ENCODE measurements at regions not wholly inside any gene's neighbourhood (a gene's known extent, or its start where the extent isn't known, plus 50 kb on each side); places are given as distances from the start of the nearest gene placed in this dataset.

DNA sequence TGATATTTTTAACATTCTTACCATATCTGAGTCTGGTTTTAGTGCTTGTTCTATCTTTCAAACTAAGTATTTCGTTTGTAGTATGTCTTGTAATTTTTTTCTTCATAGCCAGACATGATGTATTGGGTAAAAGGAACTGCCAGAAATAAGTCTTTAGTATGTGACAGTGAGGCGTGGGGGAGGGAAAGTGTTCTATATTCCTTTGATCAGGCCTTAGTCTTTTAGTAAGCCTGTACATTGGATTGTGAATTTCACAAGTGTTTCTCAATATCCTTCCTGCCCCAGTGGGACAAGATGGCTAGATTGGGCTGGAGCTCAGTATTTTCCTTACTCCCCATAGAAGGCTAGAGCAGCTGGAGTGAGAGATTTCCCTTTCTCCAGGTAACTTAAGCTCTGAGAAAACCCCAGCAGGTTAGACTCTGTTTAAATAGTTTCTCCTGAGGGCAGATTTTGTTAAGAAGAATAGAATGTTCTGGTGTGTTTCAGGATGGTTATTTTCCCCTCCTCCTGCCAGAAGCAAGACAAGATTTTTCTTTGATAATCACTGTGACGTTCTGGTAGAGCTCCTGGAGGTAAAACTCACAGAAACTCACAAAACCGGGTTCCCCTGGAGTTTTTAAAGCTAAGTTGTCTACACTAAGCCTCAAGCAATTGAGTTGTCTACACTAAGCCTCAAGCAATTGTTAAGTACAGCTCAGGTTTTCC, 140.7 kb upstream of the ARPP21 start (continued):
- TF ChIP-seq, protein P1, sequence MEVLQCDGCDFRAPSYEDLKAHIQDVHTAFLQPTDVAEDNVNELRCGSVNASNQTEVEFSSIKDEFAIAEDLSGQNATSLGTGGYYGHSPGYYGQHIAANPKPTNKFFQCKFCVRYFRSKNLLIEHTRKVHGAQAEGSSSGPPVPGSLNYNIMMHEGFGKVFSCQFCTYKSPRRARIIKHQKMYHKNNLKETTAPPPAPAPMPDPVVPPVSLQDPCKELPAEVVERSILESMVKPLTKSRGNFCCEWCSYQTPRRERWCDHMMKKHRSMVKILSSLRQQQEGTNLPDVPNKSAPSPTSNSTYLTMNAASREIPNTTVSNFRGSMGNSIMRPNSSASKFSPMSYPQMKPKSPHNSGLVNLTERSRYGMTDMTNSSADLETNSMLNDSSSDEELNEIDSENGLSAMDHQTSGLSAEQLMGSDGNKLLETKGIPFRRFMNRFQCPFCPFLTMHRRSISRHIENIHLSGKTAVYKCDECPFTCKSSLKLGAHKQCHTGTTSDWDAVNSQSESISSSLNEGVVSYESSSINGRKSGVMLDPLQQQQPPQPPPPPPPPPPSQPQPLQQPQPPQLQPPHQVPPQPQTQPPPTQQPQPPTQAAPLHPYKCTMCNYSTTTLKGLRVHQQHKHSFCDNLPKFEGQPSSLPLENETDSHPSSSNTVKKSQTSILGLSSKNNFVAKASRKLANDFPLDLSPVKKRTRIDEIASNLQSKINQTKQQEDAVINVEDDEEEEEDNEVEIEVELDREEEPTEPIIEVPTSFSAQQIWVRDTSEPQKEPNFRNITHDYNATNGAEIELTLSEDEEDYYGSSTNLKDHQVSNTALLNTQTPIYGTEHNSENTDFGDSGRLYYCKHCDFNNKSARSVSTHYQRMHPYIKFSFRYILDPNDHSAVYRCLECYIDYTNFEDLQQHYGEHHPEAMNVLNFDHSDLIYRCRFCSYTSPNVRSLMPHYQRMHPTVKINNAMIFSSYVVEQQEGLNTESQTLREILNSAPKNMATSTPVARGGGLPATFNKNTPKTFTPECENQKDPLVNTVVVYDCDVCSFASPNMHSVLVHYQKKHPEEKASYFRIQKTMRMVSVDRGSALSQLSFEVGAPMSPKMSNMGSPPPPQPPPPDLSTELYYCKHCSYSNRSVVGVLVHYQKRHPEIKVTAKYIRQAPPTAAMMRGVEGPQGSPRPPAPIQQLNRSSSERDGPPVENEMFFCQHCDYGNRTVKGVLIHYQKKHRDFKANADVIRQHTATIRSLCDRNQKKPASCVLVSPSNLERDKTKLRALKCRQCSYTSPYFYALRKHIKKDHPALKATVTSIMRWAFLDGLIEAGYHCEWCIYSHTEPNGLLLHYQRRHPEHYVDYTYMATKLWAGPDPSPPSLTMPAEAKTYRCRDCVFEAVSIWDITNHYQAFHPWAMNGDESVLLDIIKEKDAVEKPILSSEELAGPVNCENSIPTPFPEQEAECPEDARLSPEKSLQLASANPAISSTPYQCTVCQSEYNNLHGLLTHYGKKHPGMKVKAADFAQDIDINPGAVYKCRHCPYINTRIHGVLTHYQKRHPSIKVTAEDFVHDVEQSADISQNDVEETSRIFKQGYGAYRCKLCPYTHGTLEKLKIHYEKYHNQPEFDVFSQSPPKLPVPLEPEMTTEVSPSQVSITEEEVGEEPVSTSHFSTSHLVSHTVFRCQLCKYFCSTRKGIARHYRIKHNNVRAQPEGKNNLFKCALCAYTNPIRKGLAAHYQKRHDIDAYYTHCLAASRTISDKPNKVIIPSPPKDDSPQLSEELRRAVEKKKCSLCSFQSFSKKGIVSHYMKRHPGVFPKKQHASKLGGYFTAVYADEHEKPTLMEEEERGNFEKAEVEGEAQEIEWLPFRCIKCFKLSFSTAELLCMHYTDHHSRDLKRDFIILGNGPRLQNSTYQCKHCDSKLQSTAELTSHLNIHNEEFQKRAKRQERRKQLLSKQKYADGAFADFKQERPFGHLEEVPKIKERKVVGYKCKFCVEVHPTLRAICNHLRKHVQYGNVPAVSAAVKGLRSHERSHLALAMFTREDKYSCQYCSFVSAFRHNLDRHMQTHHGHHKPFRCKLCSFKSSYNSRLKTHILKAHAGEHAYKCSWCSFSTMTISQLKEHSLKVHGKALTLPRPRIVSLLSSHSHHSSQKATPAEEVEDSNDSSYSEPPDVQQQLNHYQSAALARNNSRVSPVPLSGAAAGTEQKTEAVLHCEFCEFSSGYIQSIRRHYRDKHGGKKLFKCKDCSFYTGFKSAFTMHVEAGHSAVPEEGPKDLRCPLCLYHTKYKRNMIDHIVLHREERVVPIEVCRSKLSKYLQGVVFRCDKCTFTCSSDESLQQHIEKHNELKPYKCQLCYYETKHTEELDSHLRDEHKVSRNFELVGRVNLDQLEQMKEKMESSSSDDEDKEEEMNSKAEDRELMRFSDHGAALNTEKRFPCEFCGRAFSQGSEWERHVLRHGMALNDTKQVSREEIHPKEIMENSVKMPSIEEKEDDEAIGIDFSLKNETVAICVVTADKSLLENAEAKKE (CRISPR knock-in tag; IDR thresholded peaks at IDR 0.05) = no peak

DNA sequence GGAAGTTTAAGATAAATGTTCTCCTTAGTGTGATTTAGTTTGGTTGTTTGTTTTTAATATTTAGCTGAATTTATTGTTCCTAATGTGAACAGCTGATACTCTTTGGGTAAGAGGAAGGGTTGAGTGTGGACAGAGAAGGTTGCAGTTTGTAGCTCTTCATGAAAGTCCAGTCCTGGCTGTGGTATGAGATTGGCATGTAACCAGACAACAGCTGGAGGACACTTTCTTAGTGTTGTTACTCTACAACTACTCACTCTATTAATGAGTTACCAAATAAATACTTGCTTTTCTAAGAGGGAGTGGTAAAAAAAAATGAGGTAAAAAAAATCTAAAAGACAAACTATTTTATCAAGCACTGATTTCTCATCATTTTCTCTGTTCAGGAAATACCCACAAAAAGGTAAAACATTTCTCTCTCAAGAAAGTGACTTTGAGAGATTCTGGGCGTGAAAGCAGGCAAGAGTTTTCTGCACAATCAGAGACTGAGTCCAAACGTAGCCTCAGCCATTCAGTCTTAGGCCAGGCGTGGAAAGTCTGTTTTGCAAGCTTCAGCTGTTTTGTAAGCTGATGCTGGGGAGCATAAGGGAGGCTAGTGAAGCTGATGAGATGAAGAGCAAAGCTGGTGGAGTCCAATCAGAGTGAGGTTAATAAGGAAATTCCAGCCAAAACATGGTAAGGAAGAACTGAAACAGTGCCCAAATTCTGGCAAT, 138.5 kb upstream of the ARPP21 start:
- H3K27ac ChIP-seq (ENCODE audit: low read depth) = no peak overlapping the region
- H3K4me3 Mint-ChIP-seq = no peak overlapping the region
- no peak overlapping the region for H3K27ac Mint-ChIP-seq
- no peaks in the 10 kb centered on the region for H3K79me2 ChIP-seq (replicated peaks; ENCODE audit: insufficient read depth)
- H3K4me3 ChIP-seq = no peak overlapping the region
- no peaks in the 10 kb centered on the region for H3F3A ChIP-seq (replicated peaks; ENCODE audit: low read depth)
- peaks cover 4% of the 10 kb centered on the region; the same call in 1 of the 2 replicates for H3K4me1 ChIP-seq (ENCODE audit: insufficient read depth)
- no peak overlapping the region for H2AFZ ChIP-seq
- no peaks in the 10 kb centered on the region for H3K36me3 ChIP-seq (ENCODE audit: insufficient read depth)
- no peaks in the 10 kb centered on the region for H3K27me3 Mint-ChIP-seq (ENCODE audit: insufficient read depth, low read depth, poor library complexity)
- ATAC-seq (no peak), DNase-seq (ENCODE audit: low spot score) (no peak)
- H3K36me3 Mint-ChIP-seq (ENCODE audit: low read depth) = no peaks in the 10 kb centered on the region
- H3K4me2 ChIP-seq = no peak overlapping the region
- no peaks in the 10 kb centered on the region for H3K27me3 ChIP-seq (ENCODE audit: insufficient read depth)
- H3K9me2 ChIP-seq (ENCODE audit: insufficient read depth) = no peaks in the 10 kb centered on the region
- H4K20me1 ChIP-seq (replicated peaks; ENCODE audit: insufficient read depth) = no peaks in the 10 kb centered on the region
- H3K9me3 Mint-ChIP-seq = no peaks in the 10 kb centered on the region
- peaks cover 11% of the 10 kb centered on the region for H3K4me1 Mint-ChIP-seq
- TF ChIP-seq, protein P1 (CRISPR knock-in tag; IDR thresholded peaks at IDR 0.05) = no peak
- no peak for TF ChIP-seq ZNF331 (CRISPR knock-in tag; IDR thresholded peaks at IDR 0.05; ENCODE audit: low read depth)
- TF ChIP-seq, protein P2, sequence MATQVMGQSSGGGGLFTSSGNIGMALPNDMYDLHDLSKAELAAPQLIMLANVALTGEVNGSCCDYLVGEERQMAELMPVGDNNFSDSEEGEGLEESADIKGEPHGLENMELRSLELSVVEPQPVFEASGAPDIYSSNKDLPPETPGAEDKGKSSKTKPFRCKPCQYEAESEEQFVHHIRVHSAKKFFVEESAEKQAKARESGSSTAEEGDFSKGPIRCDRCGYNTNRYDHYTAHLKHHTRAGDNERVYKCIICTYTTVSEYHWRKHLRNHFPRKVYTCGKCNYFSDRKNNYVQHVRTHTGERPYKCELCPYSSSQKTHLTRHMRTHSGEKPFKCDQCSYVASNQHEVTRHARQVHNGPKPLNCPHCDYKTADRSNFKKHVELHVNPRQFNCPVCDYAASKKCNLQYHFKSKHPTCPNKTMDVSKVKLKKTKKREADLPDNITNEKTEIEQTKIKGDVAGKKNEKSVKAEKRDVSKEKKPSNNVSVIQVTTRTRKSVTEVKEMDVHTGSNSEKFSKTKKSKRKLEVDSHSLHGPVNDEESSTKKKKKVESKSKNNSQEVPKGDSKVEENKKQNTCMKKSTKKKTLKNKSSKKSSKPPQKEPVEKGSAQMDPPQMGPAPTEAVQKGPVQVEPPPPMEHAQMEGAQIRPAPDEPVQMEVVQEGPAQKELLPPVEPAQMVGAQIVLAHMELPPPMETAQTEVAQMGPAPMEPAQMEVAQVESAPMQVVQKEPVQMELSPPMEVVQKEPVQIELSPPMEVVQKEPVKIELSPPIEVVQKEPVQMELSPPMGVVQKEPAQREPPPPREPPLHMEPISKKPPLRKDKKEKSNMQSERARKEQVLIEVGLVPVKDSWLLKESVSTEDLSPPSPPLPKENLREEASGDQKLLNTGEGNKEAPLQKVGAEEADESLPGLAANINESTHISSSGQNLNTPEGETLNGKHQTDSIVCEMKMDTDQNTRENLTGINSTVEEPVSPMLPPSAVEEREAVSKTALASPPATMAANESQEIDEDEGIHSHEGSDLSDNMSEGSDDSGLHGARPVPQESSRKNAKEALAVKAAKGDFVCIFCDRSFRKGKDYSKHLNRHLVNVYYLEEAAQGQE (IDR thresholded peaks at IDR 0.05; ENCODE audit: unreplicated experiment) = no peak

Data from GM23338 (cell line).